ENCODE measurements at regions not wholly inside any gene's neighbourhood (a gene's known extent, or its start where the extent isn't known, plus 50 kb on each side); places are given as distances from the start of the nearest gene placed in this dataset.
"Not testable (repeated sequence)": the region's sequence is repeated elsewhere in the genome, so short reads cannot be mapped to it uniquely, and the experiment has no call there.

DNA sequence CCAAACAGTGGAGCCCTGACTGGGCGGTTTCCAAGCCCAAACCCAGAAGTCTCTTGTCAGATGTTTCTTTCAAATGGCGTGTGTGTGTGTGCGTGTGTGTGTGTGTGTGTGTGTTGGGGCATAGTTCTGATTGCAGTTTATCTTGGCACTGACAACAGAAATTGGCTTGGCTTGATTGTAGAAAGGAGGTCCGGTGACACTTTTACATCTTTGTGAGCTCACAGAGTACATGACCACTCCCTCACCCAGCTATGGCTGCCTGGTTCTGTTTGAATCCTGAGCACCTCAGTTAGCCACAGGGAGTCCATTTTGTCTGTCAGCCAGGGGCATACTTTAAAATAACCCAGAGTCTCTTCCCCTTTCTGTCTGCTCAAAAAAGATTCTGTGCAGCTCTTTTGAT is 276.3 kb downstream of the CD83 start:
- no peak for DNase-seq
- ATAC-seq = no peak
- Mint-ChIP-seq H3K4me1 (peaks cover 0 to 16% (median 3%) of the 10 kb centered on the region in 4 donors), H3K9me3 (no peaks in the 10 kb centered on the region), H3K27ac (no peak overlapping the region), H3K4me3 (no peak overlapping the region), H3K27me3 (no peaks in the 10 kb centered on the region), H3K36me3 (no peaks in the 10 kb centered on the region)
- POLR2A ChIA-PET = no interaction called here

DNA sequence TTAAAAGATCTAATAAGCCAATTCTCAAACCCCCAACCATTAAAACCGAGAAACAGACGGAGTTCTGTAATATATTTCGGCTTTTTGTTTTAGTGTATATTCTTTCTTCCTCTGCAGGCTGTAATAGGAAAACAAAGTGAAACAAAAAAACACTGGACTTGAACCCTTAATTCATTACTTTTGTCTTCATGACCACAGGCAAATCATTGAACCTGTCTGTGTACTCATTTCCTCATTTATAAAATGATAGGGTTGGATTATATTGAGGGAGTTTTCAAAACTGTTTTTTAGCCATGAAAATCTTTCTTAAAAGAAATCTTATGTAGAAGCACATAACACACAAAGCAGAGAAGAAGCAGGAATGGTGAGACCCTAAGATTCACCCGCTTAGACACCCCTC is 278.8 kb downstream of the CD83 start:
- H3K9me3 Mint-ChIP-seq = no peaks in the 10 kb centered on the region
- no peak overlapping the region for H3K27ac Mint-ChIP-seq
- H3K4me1 Mint-ChIP-seq = peaks cover 0 to 16% (median 2%) of the 10 kb centered on the region in 4 donors
- H3K36me3 Mint-ChIP-seq = no peaks in the 10 kb centered on the region
- DNase-seq = no peak
- ATAC-seq = no peak
- POLR2A ChIA-PET = no interaction called here
- peaks cover 0 to 3% (median 0%) of the 10 kb centered on the region in 5 donors for H3K27me3 Mint-ChIP-seq
- H3K4me3 Mint-ChIP-seq = no peak overlapping the region

DNA sequence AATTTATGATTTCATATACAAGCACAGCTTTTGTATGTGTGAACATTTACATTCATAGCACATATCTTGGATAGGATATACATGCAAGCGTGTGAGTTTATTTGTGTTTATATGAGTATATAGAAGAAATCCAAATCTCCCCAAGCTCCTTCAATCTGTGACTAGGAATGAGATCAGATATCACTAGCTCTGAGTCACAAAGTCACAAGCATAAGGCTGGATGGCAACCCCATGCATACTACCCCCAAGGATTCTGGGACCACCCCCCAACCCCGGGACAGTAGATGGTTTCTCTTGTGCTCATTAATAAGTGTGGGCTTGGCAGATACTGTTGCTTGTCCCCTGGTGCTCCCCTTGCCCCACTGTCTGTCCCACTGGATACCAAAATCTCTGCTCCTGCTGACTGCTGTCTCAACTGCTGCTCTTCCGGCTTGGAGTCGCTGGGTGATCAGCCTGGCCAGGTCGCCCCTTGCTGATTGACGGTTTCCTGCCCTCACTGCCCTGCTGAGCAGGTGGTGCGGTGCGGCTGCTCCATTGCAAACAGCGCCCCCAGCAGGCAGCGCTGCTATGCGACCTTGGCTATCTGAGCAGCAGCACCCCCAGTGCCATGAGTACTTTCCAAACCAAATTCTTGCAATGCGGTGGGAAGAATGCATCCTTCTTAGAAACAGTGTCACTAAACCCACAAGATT is 279.4 kb downstream of the CD83 start:
- no peak overlapping the region for H3K4me3 Mint-ChIP-seq
- H3K27me3 Mint-ChIP-seq = peaks cover 0 to 3% (median 0%) of the 10 kb centered on the region in 5 donors
- no peaks in the 10 kb centered on the region for H3K9me3 Mint-ChIP-seq
- H3K27ac Mint-ChIP-seq = peak overlapping the region in 1 of 10 donors; percentile 67
- H3K36me3 Mint-ChIP-seq = no peaks in the 10 kb centered on the region
- no peak for DNase-seq
- H3K4me1 Mint-ChIP-seq = peaks cover 0 to 16% (median 2%) of the 10 kb centered on the region in 4 donors
- POLR2A ChIA-PET = no interaction called here
- peak in 1 of 2 donors; percentile 27 for ATAC-seq

DNA sequence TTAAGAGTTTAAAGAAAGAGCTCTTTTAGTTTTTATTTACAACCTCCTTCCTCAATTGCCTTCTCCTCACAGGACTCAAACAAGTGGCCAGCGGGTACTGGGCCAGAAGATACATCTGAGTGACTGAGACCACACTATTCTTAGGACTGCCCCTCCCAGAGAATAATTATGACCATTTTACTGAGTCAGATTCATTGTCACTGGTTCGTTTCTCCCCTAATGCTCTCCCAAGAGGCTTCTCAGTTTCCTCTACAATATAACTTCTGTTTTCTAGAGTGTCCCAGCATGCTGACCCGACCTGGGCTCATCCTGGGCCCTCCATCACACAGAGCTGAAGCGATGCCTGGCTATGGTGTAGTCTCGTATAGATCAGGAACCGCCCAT is 279.9 kb downstream of the CD83 start:
- Mint-ChIP-seq H3K27me3 (peaks cover 0 to 3% (median 0%) of the 10 kb centered on the region in 5 donors), H3K36me3 (peaks cover 0 to 3% (median 0%) of the 10 kb centered on the region in 3 donors), H3K27ac (peak overlapping the region in 1 of 10 donors; percentile 67), H3K9me3 (no peaks in the 10 kb centered on the region), H3K4me3 (no peak overlapping the region), H3K4me1 (peaks cover 0 to 16% (median 2%) of the 10 kb centered on the region in 4 donors)
- POLR2A ChIA-PET = no interaction called here
- DNase-seq = no peak
- no peak for ATAC-seq

DNA sequence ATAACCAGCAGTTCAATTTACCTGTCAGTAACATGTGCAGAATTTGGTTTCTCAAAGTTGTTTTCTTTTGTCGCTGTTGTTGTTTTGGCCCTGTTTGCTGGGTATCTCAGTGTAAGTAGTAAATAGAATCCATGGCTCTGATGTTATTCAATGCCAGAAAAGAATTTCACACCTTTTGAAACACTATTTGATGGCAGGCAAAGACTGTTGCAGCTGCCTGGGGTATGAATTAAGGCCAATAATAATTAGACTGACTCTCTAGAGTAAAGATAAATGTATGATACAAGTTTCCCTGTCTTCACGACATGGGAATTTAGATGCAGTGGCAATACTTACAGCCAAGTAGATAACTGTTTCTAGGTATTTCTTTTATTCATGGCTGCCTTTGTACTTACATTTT is 281.4 kb downstream of the CD83 start:
- peaks cover 0 to 16% (median 2%) of the 10 kb centered on the region in 4 donors for H3K4me1 Mint-ChIP-seq
- DNase-seq = no peak
- H3K4me3 Mint-ChIP-seq = no peak overlapping the region
- H3K36me3 Mint-ChIP-seq = peaks cover 0 to 3% (median 0%) of the 10 kb centered on the region in 3 donors
- no peaks in the 10 kb centered on the region for H3K9me3 Mint-ChIP-seq
- peaks cover 0 to 3% (median 0%) of the 10 kb centered on the region in 5 donors for H3K27me3 Mint-ChIP-seq
- no peak overlapping the region for H3K27ac Mint-ChIP-seq
- POLR2A ChIA-PET = no interaction called here
- no peak for ATAC-seq

DNA sequence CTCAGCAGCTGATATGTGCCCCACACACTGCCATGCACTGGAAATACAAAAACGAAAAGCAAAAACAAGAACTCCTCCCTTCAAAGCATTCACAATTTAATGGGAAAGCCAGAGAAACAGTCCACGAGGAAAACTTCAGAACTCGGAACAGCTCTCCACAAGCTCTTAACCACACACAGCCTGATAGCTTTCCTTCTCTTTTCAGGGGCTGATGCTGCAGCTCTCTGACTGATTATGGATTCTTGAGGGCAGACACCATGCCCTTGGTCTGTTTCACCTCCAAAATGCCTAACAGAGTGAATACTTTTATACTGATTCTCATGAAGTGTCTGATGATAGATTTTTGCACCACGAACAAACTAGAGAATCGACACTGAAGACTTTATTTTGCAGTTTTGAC is 282.1 kb downstream of the CD83 start:
- peak overlapping the region in 1 of 10 donors; percentile 20 for H3K27ac Mint-ChIP-seq
- H3K4me1 Mint-ChIP-seq = peaks cover 0 to 16% (median 2%) of the 10 kb centered on the region in 4 donors
- H3K4me3 Mint-ChIP-seq = no peak overlapping the region
- peaks cover 0 to 3% (median 0%) of the 10 kb centered on the region in 3 donors for H3K36me3 Mint-ChIP-seq
- peaks cover 0 to 3% (median 0%) of the 10 kb centered on the region in 5 donors for H3K27me3 Mint-ChIP-seq
- ATAC-seq (no peak), DNase-seq (no peak)
- POLR2A ChIA-PET = no interaction called here
- no peaks in the 10 kb centered on the region for H3K9me3 Mint-ChIP-seq

DNA sequence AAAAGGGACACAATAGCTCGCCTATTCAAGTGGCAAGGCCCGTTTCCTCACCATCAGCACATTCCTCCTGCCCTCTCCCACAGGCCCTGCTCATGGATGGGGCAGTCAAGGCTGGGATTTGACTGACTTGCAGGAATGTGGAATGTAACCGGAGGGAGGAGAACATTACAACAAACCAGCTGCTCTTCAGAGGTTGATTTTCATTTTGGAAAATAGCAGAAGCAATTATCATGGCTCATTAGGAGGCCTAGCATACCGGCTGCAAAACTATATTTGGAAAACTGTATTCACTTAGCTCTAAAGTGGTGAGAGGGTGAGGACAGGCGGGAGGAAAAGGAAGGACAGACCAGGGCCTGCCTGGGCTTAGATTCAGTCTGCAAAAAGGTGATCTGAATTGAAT is 283.7 kb downstream of the CD83 start:
- POLR2A ChIA-PET = no interaction called here
- Mint-ChIP-seq H3K36me3 (peaks cover 0 to 3% (median 0%) of the 10 kb centered on the region in 3 donors), H3K9me3 (no peaks in the 10 kb centered on the region), H3K4me3 (no peak overlapping the region), H3K27ac (peak overlapping the region in 1 of 10 donors; percentile 29), H3K4me1 (peaks cover 0 to 15% (median 2%) of the 10 kb centered on the region in 4 donors), H3K27me3 (peaks cover 0 to 3% (median 0%) of the 10 kb centered on the region in 5 donors)
- ATAC-seq (no peak), DNase-seq (no peak)

DNA sequence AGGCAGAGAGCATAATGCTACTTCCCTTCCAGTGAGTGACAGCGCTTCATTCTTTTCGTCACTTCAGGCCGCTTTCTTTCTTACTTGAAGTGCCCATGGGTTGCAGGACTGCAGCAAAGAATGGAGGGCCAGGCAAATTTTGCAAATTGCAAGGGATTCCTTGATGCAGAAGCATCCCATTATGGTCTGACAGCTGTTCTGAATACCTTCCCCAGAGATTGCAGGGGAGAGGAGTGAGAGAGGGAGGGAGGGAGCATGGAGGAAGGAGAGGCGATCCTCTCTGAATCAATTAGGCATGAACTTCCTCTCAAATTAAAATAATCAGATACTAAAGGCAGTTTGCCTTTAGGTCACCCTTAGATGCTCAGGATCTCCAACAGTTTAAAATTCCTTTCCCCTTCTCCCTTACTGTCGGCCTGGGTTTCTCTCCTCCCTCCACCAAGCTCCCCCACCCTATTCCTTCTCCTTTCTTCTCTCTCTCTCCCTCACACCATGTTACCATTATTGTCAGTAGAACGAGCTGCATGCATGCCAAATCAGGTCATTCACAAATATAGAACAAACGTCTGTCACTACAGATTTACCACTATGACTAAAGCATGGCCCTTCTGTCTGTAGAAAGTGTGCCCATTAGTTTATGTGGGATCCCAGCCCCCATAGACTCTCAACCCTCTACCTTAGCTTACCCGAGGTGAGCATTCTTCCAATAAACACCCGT is 289.2 kb downstream of the CD83 start:
- POLR2A ChIA-PET = no interaction called here
- Mint-ChIP-seq H3K36me3 (peaks cover 0 to 3% (median 0%) of the 10 kb centered on the region in 3 donors), H3K4me3 (no peak overlapping the region), H3K9me3 (no peaks in the 10 kb centered on the region), H3K4me1 (no peaks in the 10 kb centered on the region), H3K27ac (no peak overlapping the region), H3K27me3 (no peaks in the 10 kb centered on the region)
- DNase-seq = no peak
- ATAC-seq = no peak

DNA sequence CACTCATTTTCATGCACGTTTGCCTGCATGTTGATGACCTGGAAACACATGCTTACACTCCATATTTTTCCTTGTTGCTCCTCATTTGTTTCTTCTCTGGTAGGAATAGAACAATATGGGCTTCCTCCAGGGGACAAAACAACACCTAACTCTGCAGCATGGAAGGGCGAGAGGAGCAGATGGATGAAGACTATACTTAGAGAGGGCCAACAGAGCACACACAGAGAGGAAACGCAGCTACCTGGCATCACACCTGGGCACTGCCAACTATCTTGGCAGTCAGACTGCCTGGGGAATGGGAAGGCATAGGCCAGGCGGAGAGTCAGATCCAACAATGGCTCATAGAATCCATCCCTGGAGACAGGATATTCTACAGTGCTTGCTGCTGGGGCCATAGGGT is 290.9 kb downstream of the CD83 start:
- no peaks in the 10 kb centered on the region for H3K4me1 Mint-ChIP-seq
- no peaks in the 10 kb centered on the region for H3K27me3 Mint-ChIP-seq
- ATAC-seq = no peak
- POLR2A ChIA-PET = no interaction called here
- no peaks in the 10 kb centered on the region for H3K36me3 Mint-ChIP-seq
- H3K27ac Mint-ChIP-seq = no peak overlapping the region
- no peak for DNase-seq
- H3K4me3 Mint-ChIP-seq = no peak overlapping the region
- no peaks in the 10 kb centered on the region for H3K9me3 Mint-ChIP-seq

DNA sequence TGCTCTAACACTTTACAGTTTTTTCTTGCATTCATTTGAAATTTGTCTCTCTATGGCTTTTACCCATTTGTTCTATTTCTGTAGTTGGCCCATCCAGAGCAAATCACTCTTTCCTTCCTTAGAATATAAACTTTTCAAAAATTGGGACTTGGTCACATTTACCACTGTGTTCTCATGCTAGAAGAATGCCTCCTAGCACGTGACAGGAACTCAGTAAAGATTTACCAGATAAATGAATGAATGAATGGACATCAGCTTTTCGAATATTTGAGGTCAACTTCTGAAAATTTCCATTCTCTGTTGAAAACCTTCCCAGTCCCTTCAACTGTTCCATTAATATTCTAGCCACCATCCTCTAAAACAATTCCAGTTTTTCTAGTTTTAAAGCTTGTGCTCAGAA is 294.5 kb downstream of the CD83 start:
- no peaks in the 10 kb centered on the region for H3K27me3 Mint-ChIP-seq
- H3K36me3 Mint-ChIP-seq = no peaks in the 10 kb centered on the region
- DNase-seq (no peak), ATAC-seq (no peak)
- no peak overlapping the region for H3K4me3 Mint-ChIP-seq
- POLR2A ChIA-PET = no interaction called here
- H3K27ac Mint-ChIP-seq = no peak overlapping the region
- H3K4me1 Mint-ChIP-seq = no peaks in the 10 kb centered on the region
- peaks cover 0 to 3% (median 0%) of the 10 kb centered on the region in 9 donors for H3K9me3 Mint-ChIP-seq

DNA sequence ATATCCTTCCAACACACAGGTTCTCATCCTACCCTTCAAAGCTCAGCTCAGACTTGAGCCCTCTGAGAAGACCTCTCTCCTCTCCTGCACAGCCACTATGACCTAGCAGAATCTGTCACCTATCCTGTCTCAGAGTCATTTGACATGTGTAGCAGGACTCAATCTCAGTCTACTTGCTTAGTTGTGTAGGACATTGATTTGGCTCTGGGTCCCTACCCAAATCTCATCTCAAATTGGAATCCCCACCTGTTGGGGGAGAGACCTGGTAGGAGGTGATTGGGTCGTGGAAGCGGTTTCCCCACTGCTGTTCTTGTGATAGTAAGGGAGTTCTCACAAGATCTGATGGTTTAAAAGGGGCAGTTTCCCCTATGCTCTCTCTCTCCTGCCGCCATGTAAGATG is 297.9 kb downstream of the CD83 start:
- no peaks in the 10 kb centered on the region for H3K4me1 Mint-ChIP-seq
- H3K27me3 Mint-ChIP-seq = no peaks in the 10 kb centered on the region
- peaks cover 0 to 4% (median 0%) of the 10 kb centered on the region in 9 donors for H3K9me3 Mint-ChIP-seq
- no peak for DNase-seq
- no peak for ATAC-seq
- H3K4me3 Mint-ChIP-seq = no peak overlapping the region
- H3K36me3 Mint-ChIP-seq = no peaks in the 10 kb centered on the region
- peak overlapping the region in 1 of 10 donors; percentile 42 for H3K27ac Mint-ChIP-seq
- POLR2A ChIA-PET = interaction anchor here (0.6 kb wide), 1 partner anchor 1834 kb away, joined by 5 read pairs; no protein-coding TSS in a partner anchor

DNA sequence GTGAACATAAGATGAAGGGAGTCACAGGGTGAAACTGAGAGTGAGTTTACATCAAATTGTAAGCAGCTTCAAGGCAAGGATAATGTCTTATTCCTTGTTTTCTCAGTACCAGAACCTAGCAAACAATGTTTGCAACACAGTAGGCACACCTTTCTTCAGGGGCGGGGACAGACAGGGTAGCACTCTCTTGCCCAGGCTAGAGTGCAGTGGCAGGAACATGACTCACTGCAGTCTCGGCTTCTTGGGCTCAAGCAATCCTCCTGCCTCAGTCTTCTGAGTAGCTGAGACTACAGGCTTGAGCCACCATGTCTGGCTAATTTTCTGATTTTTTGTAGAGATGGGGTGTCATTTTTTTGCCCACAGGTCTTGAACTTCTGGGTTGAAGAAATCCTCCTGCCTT is 299.8 kb downstream of the CD83 start:
- Mint-ChIP-seq H3K4me1 (no peaks in the 10 kb centered on the region), H3K27me3 (no peaks in the 10 kb centered on the region), H3K9me3 (peaks cover 0 to 4% (median 0%) of the 10 kb centered on the region in 9 donors), H3K4me3 (no peak overlapping the region), H3K36me3 (no peaks in the 10 kb centered on the region), H3K27ac (no peak overlapping the region)
- DNase-seq (no peak), ATAC-seq (no peak)
- POLR2A ChIA-PET = no interaction called here

DNA sequence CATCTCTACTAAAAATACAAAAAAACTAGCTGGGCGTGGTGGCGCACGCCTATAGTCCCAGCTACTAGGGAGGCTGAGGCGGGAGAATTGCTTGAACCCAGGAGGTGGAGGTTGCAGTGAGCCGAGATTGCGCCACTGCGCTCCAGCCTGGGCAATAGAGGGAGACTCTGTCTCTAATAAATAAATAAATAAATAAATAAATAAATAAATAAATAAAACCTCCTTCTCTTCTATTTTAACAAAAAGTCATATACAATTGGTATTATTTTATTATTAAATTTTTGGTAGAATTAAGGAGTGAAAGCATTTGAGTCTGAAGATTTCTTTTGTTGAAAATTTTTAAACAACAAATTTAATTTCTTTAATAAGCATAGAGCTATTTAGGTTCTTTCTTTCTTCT is 301.7 kb downstream of the CD83 start:
- H3K36me3 Mint-ChIP-seq, H3K27ac Mint-ChIP-seq, H3K4me1 Mint-ChIP-seq, H3K27me3 Mint-ChIP-seq, ATAC-seq, POLR2A ChIA-PET, H3K9me3 Mint-ChIP-seq, DNase-seq, H3K4me3 Mint-ChIP-seq: not testable (repeated sequence)

All from naive thymus-derived CD8-positive, alpha-beta T cell (primary cell).